VCaP (cell line): ENCODE measurements at regions not wholly inside any gene's neighbourhood (a gene's known extent, or its start where the extent isn't known, plus 50 kb on each side); places are given as distances from the start of the nearest gene placed in this dataset.

ENCODE experiments used
- H3K27ac ChIP-seq: fragments of 450-650 bp; 2 replicates; pipeline ENCODE4 v1.5.1; 2017
- TF ChIP-seq, protein P1 (sequence below): fragments of 450-650 bp; conservative IDR thresholded peaks from 2 replicates; pipeline ENCODE4 v1.5.1; 2017; ENCODE audit warnings: mild to moderate bottlenecking, moderate library complexity

- H3K27ac ChIP-seq: no peak overlapping the region
- TF ChIP-seq, protein P1, sequence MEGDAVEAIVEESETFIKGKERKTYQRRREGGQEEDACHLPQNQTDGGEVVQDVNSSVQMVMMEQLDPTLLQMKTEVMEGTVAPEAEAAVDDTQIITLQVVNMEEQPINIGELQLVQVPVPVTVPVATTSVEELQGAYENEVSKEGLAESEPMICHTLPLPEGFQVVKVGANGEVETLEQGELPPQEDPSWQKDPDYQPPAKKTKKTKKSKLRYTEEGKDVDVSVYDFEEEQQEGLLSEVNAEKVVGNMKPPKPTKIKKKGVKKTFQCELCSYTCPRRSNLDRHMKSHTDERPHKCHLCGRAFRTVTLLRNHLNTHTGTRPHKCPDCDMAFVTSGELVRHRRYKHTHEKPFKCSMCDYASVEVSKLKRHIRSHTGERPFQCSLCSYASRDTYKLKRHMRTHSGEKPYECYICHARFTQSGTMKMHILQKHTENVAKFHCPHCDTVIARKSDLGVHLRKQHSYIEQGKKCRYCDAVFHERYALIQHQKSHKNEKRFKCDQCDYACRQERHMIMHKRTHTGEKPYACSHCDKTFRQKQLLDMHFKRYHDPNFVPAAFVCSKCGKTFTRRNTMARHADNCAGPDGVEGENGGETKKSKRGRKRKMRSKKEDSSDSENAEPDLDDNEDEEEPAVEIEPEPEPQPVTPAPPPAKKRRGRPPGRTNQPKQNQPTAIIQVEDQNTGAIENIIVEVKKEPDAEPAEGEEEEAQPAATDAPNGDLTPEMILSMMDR: no peak
These were observed 57.0 kb downstream of the RASL11A start for GRCh38 chr13:27327633-27328032.

DNA sequence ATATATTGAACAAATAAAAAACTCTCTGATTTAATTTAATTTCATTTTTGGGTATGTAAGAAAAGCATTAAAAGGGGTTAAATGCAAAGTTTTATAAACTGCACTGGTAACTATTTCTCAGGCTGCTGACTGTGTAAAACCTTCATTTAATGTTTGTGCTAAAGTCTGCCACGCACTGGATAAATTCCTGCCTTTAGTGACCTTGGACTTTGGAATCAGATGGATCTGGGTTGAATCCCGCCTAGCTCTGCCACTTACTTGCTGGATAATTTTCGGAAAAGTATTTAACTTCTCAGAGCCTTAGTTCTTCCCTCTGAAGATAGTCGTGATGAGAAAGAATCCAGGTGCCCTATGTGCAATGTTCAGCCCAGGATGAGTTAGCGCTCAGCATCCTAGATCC lies 58.6 kb downstream of the RASL11A start:
- no peak overlapping the region for H3K27ac ChIP-seq
- TF ChIP-seq, protein P1: no peak

DNA sequence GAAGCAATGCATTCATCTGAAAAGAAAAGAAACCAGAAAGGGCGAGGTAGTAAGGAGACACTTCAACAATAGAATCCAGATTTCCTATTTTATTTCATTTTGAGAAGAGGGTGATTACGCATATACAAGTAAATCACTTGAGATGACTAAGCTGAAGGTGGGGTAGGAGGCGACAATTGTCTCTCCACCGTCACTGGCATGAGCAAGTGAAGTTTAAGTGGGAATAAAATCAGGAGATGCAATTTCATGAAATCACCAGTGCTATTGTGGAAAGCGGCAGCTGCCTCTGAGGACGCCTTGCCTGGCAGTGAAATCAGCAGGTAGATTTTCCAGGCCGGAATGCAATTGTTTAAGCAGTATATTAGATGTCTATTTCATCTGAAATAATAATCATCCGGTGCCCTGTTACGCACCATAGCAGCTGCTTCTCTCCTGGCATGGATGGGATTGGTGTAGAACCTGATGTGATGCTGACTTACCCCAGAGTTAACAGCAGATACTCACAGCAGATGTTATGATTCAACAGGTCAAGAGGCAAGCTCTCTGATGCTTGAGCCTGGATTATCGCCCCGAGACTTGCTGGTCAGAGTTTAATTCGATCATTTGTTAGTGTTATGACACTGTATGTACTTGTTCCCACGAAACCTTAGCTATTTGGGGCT lies 64.3 kb downstream of the RASL11A start:
- TF ChIP-seq, protein P1: no peak
- H3K27ac ChIP-seq: no peak overlapping the region

GRCh38 chr13:27336014-27336673 lies 65.5 kb downstream of the RASL11A start:
- TF ChIP-seq, protein P1: no peak
- no peak overlapping the region for H3K27ac ChIP-seq

GRCh38 chr13:27338207-27338606 lies 67.6 kb downstream of the RASL11A start:
- no peak overlapping the region for H3K27ac ChIP-seq
- TF ChIP-seq, protein P1: no peak

- H3K27ac ChIP-seq: no peak overlapping the region
- TF ChIP-seq, protein P1: no peak
These were observed 68.2 kb downstream of the RASL11A start for GRCh38 chr13:27338816-27339215.

GRCh38 chr13:27339299-27339698 lies 68.7 kb downstream of the RASL11A start:
- TF ChIP-seq, protein P1: no peak; the same call in 1 of the 2 replicates
- no peak overlapping the region for H3K27ac ChIP-seq
